BE2C (cell line): ENCODE measurements at regions not wholly inside any gene's neighbourhood (a gene's known extent, or its start where the extent isn't known, plus 50 kb on each side); places are given as distances from the start of the nearest gene placed in this dataset.

ENCODE experiments used
- DNase-seq: peaks from one replicate; pipeline ENCODE4 v3.0.0-alpha.2; 2020
- H3K27me3 ChIP-seq: fragments of 250-450 bp; sonication (Bioruptor Pico); 2 replicates; pipeline ENCODE4 v1.5.1; 2020; ENCODE audit warnings: mild to moderate bottlenecking
- H3K36me3 ChIP-seq: fragments of 250-450 bp; sonication (Bioruptor Pico); 2 replicates; pipeline ENCODE4 v1.5.1; 2020; ENCODE audit warnings: mild to moderate bottlenecking
- H3K4me1 ChIP-seq: fragments of 250-450 bp; sonication (Bioruptor Pico); 2 replicates; pipeline ENCODE4 v1.5.1; 2020
- H3K4me3 ChIP-seq: 2 replicates; pipeline ENCODE4 v1.5.1; 2011; ENCODE audit warnings: low read depth, low read length
- H3K9me3 ChIP-seq: fragments of 250-450 bp; sonication (Bioruptor Pico); 2 replicates; pipeline ENCODE4 v1.5.1; 2020
- CTCF ChIP-seq: IDR thresholded peaks from 2 replicates; pipeline ENCODE4 v1.5.1; 2012; ENCODE audit warnings: mild to moderate bottlenecking, low read depth, low read length

DNA sequence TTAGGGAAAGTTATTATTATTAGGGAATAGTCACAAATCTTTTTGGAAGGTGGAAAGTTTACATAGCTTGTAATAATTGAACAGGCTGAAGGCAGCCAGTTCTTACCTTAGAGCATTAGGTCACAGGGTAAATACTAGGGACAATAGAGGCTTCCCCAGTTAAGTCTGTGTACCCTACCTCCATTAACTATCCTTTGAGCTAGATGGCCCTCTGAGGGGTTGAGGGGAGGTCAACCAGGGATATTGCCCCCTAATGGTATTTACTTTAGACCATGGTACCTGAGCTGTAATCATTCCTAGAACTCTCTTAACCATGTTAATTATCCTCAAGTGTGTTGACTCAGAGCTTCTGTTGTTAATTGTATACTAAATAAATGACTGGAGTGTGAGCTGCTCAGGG is 120.5 kb upstream of the SCN7A start:
- no peaks in the 10 kb centered on the region for H3K4me1 ChIP-seq
- no peak for DNase-seq
- no peaks in the 10 kb centered on the region for H3K9me3 ChIP-seq
- H3K36me3 ChIP-seq, result no peaks in the 10 kb centered on the region
- no peak overlapping the region for H3K4me3 ChIP-seq
- H3K27me3 ChIP-seq, result no peaks in the 10 kb centered on the region
- no peak for TF ChIP-seq CTCF

- H3K9me3 ChIP-seq, result no peaks in the 10 kb centered on the region
- H3K4me3 ChIP-seq, result no peak overlapping the region
- H3K27me3 ChIP-seq, result no peaks in the 10 kb centered on the region
- H3K4me1 ChIP-seq, result no peaks in the 10 kb centered on the region
- no peaks in the 10 kb centered on the region for H3K36me3 ChIP-seq
- no peak for TF ChIP-seq CTCF
- no peak for DNase-seq
Measured at GRCh38 chr2:166614029-166614428, 120.0 kb upstream of the SCN7A start.

DNA sequence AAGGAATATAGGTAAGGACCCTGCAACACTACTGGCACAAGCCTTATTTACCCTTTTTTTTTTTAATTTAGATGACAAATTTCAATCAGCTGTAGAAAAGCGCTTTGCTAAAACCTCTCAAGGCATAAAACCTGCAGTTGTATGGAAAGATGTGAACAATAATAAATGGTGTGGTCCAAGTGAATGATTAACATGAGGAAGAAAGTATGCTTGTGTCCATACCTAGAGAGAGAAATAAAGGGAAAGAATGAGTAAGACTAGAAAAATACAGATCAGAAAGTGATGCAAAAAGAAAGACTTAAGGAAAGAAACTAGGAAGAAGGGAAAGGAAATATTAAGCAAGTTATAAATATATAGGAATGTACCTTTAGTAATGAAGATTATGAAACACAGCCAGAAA is 119.2 kb upstream of the SCN7A start:
- DNase-seq, result no peak
- TF ChIP-seq CTCF, result no peak
- Histone ChIP-seq H3K9me3 (no peaks in the 10 kb centered on the region), H3K27me3 (no peaks in the 10 kb centered on the region), H3K4me1 (no peaks in the 10 kb centered on the region), H3K36me3 (no peaks in the 10 kb centered on the region), H3K4me3 (no peak overlapping the region)

DNA sequence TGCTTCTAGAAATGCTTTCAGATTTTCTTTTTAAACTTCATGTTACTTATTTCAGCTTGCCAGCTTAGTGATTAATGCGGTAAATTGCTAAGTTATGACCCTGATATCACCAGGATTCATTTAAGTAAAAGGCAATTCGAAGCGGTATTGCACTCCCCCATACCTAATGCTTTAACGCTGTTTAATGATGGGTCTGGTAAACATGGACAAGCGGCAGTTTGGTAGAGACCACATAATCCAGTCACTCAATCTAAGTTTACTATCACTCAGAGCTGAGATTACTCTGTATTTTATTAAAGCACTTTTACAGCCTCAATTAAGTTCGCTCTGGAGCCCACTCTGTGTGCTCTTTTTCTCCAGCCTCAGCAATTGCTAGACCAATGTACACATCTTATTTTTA is 118.2 kb upstream of the SCN7A start:
- DNase-seq, result no peak
- no peaks in the 10 kb centered on the region for H3K9me3 ChIP-seq
- no peak overlapping the region for H3K4me3 ChIP-seq
- H3K4me1 ChIP-seq, result no peaks in the 10 kb centered on the region
- no peaks in the 10 kb centered on the region for H3K36me3 ChIP-seq
- no peak for TF ChIP-seq CTCF
- H3K27me3 ChIP-seq, result no peaks in the 10 kb centered on the region

DNA sequence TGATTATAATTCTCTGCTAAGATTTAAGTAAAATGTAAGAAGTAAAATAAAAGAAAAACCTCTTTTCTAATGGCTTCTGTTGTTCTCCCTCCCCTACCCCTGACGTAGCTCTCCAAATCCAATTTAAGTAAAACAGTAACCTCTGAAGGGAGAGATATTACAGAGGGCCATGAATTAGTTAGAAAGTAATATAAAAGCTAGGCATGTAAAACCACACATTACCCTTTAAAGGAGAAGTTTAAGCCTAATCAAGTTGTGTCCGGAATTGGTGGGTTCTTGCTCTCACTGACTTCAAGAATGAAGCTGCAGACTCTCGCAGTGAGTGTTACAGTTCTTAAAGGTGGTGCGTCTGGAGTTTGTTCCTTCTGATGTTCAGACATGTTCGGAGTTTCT is 116.9 kb upstream of the SCN7A start:
- H3K4me1 ChIP-seq, result no peaks in the 10 kb centered on the region
- no peak for DNase-seq
- no peak for TF ChIP-seq CTCF
- H3K27me3 ChIP-seq, result no peaks in the 10 kb centered on the region
- no peaks in the 10 kb centered on the region for H3K36me3 ChIP-seq
- H3K4me3 ChIP-seq, result no peak overlapping the region
- no peaks in the 10 kb centered on the region for H3K9me3 ChIP-seq

DNA sequence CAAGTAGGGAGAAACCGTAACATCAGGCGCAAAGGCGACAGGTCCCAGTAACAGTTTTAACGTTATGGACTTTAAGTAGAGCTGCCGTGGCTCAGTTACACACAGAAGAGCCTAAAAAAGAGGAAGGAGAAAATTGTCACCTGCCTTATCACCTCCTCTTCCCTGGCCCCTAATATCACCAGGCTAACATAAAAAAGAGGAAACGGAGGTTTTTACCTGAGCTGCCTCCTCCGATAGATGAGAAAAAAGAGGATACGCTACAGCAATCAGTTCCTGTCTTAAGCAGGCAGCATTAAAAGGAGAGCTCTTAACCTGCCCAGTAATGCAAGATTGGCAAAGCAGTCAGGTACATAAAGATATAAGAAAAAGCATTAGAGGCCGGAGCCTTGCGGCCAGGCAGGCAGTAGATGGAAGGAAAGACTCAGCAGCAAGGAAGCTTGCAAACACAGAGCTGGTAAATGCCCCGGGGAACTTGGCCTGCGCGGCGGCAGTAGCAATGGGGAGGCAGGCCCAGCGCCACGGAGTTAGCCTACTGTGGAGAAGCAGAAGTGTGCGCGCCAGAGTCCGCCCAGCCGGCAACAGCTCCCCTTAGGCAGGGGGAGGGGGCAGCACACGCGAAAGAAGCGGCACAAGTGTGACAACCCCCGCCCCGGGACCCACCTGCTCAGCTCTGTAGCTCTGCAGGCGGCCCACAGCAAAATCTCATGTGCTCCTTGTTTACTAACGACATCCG is 116.3 kb upstream of the SCN7A start:
- no peak for DNase-seq
- Histone ChIP-seq H3K4me1 (no peaks in the 10 kb centered on the region), H3K36me3 (no peaks in the 10 kb centered on the region), H3K4me3 (no peak overlapping the region), H3K9me3 (no peaks in the 10 kb centered on the region), H3K27me3 (no peaks in the 10 kb centered on the region)
- no peak for TF ChIP-seq CTCF
